ENCODE measurements at regions not wholly inside any gene's neighbourhood (a gene's known extent, or its start where the extent isn't known, plus 50 kb on each side); places are given as distances from the start of the nearest gene placed in this dataset.

- TF ChIP-seq CTCF (conservative IDR thresholded peaks at IDR 0.05; ENCODE audit: low read depth): no peak
- H3K27ac ChIP-seq: no peak overlapping the region
- POLR2A ChIA-PET (ENCODE audit: low non-redundant PET): no interaction called here
- no peak for DNase-seq (ENCODE audit: low spot score)
- CTCF ChIA-PET: no interaction called here
Measured at GRCh38 chr7:85630904-85631600, 444.2 kb upstream of the SEMA3D start.

- H3K27ac ChIP-seq: no peak overlapping the region
- POLR2A ChIA-PET (ENCODE audit: low non-redundant PET): no interaction called here
- DNase-seq (ENCODE audit: low spot score): no peak
- TF ChIP-seq CTCF (conservative IDR thresholded peaks at IDR 0.05; ENCODE audit: low read depth): no peak
- CTCF ChIA-PET: no interaction called here
Measured at GRCh38 chr7:85627791-85628586, 441.1 kb upstream of the SEMA3D start.

GRCh38 chr7:85622059-85622458, 435.2 kb upstream of the SEMA3D start:
- DNase-seq (ENCODE audit: low spot score): no peak
- POLR2A ChIA-PET (ENCODE audit: low non-redundant PET): no interaction called here
- H3K27ac ChIP-seq: no peak overlapping the region
- TF ChIP-seq CTCF (conservative IDR thresholded peaks at IDR 0.05; ENCODE audit: low read depth): no peak
- CTCF ChIA-PET: no interaction called here

GRCh38 chr7:85620936-85621685, 434.3 kb upstream of the SEMA3D start:
- ChIA-PET POLR2A (ENCODE audit: low non-redundant PET) (no interaction called here), CTCF (no interaction called here)
- TF ChIP-seq CTCF (conservative IDR thresholded peaks at IDR 0.05; ENCODE audit: low read depth): no peak
- no peak overlapping the region for H3K27ac ChIP-seq
- no peak for DNase-seq (ENCODE audit: low spot score)

- no peak for DNase-seq (ENCODE audit: low spot score)
- no peak for TF ChIP-seq CTCF (conservative IDR thresholded peaks at IDR 0.05; ENCODE audit: low read depth)
- ChIA-PET POLR2A (ENCODE audit: low non-redundant PET) (no interaction called here), CTCF (interaction anchor here (0.7 kb wide), 1 partner anchor 14 kb away, joined by 6 read pairs; no protein-coding TSS in a partner anchor)
- H3K27ac ChIP-seq: no peak overlapping the region
Measured at GRCh38 chr7:85619236-85619635, 432.4 kb upstream of the SEMA3D start.

- POLR2A ChIA-PET (ENCODE audit: low non-redundant PET): no interaction called here
- no peak overlapping the region for H3K27ac ChIP-seq
- DNase-seq (ENCODE audit: low spot score): no peak
- CTCF ChIA-PET: no interaction called here
- TF ChIP-seq CTCF (conservative IDR thresholded peaks at IDR 0.05; ENCODE audit: low read depth): no peak
Measured at GRCh38 chr7:85614684-85615083, 427.8 kb upstream of the SEMA3D start.

All from RWPE1 (cell line).